ENCODE measurements at regions not wholly inside any gene's neighbourhood (a gene's known extent, or its start where the extent isn't known, plus 50 kb on each side); places are given as distances from the start of the nearest gene placed in this dataset.
"Not testable (repeated sequence)": the region's sequence is repeated elsewhere in the genome, so short reads cannot be mapped to it uniquely, and the experiment has no call there.

- not testable (repeated sequence) for TF ChIP-seq POLR2A (IDR thresholded peaks at IDR 0.05; ENCODE audit: low read depth, low read length); POLR2AphosphoS5 (IDR thresholded peaks at IDR 0.05; ENCODE audit: low read depth, low read length); TAF1 (IDR thresholded peaks at IDR 0.05; ENCODE audit: low read depth, low read length); POU2F2 (IDR thresholded peaks at IDR 0.05; ENCODE audit: low read depth, low read length); SPI1 (IDR thresholded peaks at IDR 0.05; ENCODE audit: low read depth, low read length); PAX5 (IDR thresholded peaks at IDR 0.05; ENCODE audit: insufficient read depth, low read length, severe bottlenecking)
These were observed 618.8 kb upstream of the SEMA6D start for GRCh38 chr15:47098526-47098925.
